Heart right ventricle (tissue), 16 donors: ENCODE measurements at regions not wholly inside any gene's neighbourhood (a gene's known extent, or its start where the extent isn't known, plus 50 kb on each side); places are given as distances from the start of the nearest gene placed in this dataset.

Experiments
- ATAC-seq, 8 donors: fragments of 200-7000 bp; cut with Tn5 transposase; one replicate each; pipeline ENCODE4 v1.9.1; 2020; ENCODE audit warnings: mild to moderate bottlenecking in 8 of 8, moderate library complexity in 8 of 8, moderate number of reproducible peaks in 1 of 8
- DNase-seq, 2 donors: peaks; one replicate each; pipeline ENCODE4 v3.0.0-alpha.2; 2020
- H3K27ac ChIP-seq, 10 donors: fragments of 200-600 bp; sonication (generic) in 2 of 10; one replicate each; pipeline versions ENCODE4 v1.5.0 to v1.8.0; 2020 to 2022; ENCODE audit warnings: mild to moderate bottlenecking in 3 of 10
- H3K27me3 ChIP-seq, 7 donors: fragments of 200-600 bp; one replicate each; pipeline ENCODE4 v1.8.0; 2021 to 2022; ENCODE audit warnings: mild to moderate bottlenecking in 2 of 7
- H3K36me3 ChIP-seq, 9 donors: fragments of 200-600 bp; sonication (generic) in 1 of 9; one replicate each; pipeline versions ENCODE4 v1.5.0 to v1.8.0; 2020 to 2022; ENCODE audit warnings: mild to moderate bottlenecking in 2 of 9
- H3K4me1 ChIP-seq, 9 donors: fragments of 200-600 bp; sonication (generic) in 1 of 9; one replicate each; pipeline versions ENCODE4 v1.5.0 to v1.8.0; 2020 to 2022; ENCODE audit warnings: mild to moderate bottlenecking in 4 of 9
- H3K4me3 ChIP-seq, 10 donors: fragments of 200-600 bp; sonication (generic) in 2 of 10; one replicate each; pipeline versions ENCODE4 v1.5.0 to v1.8.0; 2020 to 2022; ENCODE audit warnings: mild to moderate bottlenecking in 7 of 10, moderate library complexity in 2 of 10
- H3K9me3 ChIP-seq, 11 donors: fragments of 200-600 bp in 10 of 11; sonication (generic) in 2 of 11; one replicate each; pipeline versions ENCODE4 v1.5.0 to v1.8.0; 2013 to 2022; ENCODE audit warnings: mild to moderate bottlenecking in 2 of 11, control low read depth in 1 of 11, moderate library complexity in 1 of 11
- WGBS, 2 donors: extraction: QIAGEN DNeasy Blood & Tissue Kit; methylation state at CpG; one replicate each; pipeline ENCODE4 v1.1.7; 2013; ENCODE audit warnings: inconsistent platforms in 1 of 2; 5-methylcytosine and 5-hydroxymethylcytosine counted together
- intact Hi-C, 10 donors: fragments of 100-400 bp; cut with DNase I; formaldehyde crosslinking; loops; one replicate each; pipeline versions ENCODE4 v1.11.1 to v1.14.2; 2022
- TF ChIP-seq, protein P1 (sequence below), 9 donors: fragments of 200-600 bp; sonication (generic) in 2 of 9; IDR thresholded peaks; one replicate each; pipeline versions ENCODE4 v1.5.0 to v1.8.0; 2021 to 2022; ENCODE audit warnings: antibody characterized with exemption in 9 of 9, mild to moderate bottlenecking in 5 of 9, moderate library complexity in 1 of 9
- donor health status: Arrhythmogenic right ventricular cardiomyopathy.
- donor health status: ischemic (EF 13 %, LVEDD 7.1; RV severe dilation, severe dysfunction).
- donor health status: healthy with polysubstance abuse.
- donor health status: DM: no; HTN: yes; CAD: no.
- donor health status: DM: no; HTN: no; CAD: no.
- donor health status: ischemic (EF 25% LVEDD 6.9; RV normal size, moderate dysfunction).
- donor health status: ischemic (EF 25% LVEDD 5.7; RV mildly dilated, moderate dysfunction).
- donor health status: healthy.
- donor health status: DM: yes; HTN: yes; CAD: no.
- donor health status: Ischemic cardiomyopathy.
- donor health status: ischemic (EF 35%, LVEDD 5.7; RV mildly dilated, moderate dysfunction).
- donor health status: nonischemic (EF 11% LVEDD 7.7; RV severe dilation, severe dysfunction).
- donor health status: DM: yes; HTN: yes; CAD: no.
- donor health status: PGD.
- donor health status: ischemic (EF 29% LVEDD 5.4; RV normal size, mild dysfunction).
- donor health status: nonischemic (EF 23%, LVEDD 6.1; RV moderate dilation, normal function).

- intact Hi-C loops: no loop called here
- Histone ChIP-seq H3K36me3 (no peaks in the 10 kb centered on the region), H3K4me3 (no peak overlapping the region), H3K27me3 (no peaks in the 10 kb centered on the region), H3K4me1 (peaks cover 0 to 5% (median 0%) of the 10 kb centered on the region in 9 donors), H3K9me3 (no peaks in the 10 kb centered on the region), H3K27ac (no peak overlapping the region)
- TF ChIP-seq, protein P1, sequence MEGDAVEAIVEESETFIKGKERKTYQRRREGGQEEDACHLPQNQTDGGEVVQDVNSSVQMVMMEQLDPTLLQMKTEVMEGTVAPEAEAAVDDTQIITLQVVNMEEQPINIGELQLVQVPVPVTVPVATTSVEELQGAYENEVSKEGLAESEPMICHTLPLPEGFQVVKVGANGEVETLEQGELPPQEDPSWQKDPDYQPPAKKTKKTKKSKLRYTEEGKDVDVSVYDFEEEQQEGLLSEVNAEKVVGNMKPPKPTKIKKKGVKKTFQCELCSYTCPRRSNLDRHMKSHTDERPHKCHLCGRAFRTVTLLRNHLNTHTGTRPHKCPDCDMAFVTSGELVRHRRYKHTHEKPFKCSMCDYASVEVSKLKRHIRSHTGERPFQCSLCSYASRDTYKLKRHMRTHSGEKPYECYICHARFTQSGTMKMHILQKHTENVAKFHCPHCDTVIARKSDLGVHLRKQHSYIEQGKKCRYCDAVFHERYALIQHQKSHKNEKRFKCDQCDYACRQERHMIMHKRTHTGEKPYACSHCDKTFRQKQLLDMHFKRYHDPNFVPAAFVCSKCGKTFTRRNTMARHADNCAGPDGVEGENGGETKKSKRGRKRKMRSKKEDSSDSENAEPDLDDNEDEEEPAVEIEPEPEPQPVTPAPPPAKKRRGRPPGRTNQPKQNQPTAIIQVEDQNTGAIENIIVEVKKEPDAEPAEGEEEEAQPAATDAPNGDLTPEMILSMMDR (IDR thresholded peaks at IDR 0.05): no peak
- ATAC-seq: no peak
- no peak for DNase-seq
- 54% methylated on average over 2 of the region's 2 CpGs for WGBS, 2 donors
Observed at GRCh38 chr3:18247776-18248310, 177.3 kb downstream of the SATB1 start.

DNA sequence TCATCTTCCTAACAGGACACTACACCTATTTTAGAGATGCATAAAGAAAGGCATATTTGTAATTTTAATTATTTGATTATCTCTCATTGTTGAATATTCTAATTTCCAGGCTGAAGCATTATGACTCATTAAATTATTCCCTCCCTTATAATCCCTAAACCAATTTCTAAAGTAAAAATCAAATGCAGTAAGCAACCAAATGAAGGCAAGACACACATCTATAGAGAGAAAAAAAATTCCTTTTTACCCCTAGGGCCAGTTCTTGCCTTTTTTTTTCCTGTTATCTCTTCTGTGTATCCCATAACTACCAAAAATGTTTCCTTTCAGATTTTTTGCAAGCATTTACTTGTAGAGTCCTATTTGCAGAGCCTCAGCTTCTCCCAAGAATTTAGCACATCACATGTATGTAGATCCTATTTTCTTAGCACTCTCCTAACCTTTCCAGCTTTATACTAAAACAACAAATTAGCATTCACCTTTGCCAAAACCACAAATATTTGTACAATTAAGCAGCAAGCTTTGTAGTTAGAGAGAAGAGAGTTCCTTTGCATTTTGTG lies 177.9 kb downstream of the SATB1 start:
- DNase-seq: no peak
- H3K27ac ChIP-seq: no peak overlapping the region
- no peaks in the 10 kb centered on the region for H3K9me3 ChIP-seq
- no peaks in the 10 kb centered on the region for H3K4me1 ChIP-seq
- TF ChIP-seq, protein P1 (IDR thresholded peaks at IDR 0.05): no peak
- H3K36me3 ChIP-seq: no peaks in the 10 kb centered on the region
- intact Hi-C loops: no loop called here
- H3K27me3 ChIP-seq: no peaks in the 10 kb centered on the region
- no peak overlapping the region for H3K4me3 ChIP-seq
- no peak for ATAC-seq

- TF ChIP-seq, protein P1 (IDR thresholded peaks at IDR 0.05): no peak
- intact Hi-C loops: no loop called here
- Histone ChIP-seq H3K27ac (no peak overlapping the region), H3K36me3 (no peaks in the 10 kb centered on the region), H3K4me3 (no peak overlapping the region), H3K27me3 (no peaks in the 10 kb centered on the region), H3K4me1 (no peaks in the 10 kb centered on the region), H3K9me3 (no peaks in the 10 kb centered on the region)
- no peak for DNase-seq
- ATAC-seq: no peak
- 72 to 73% methylated on average over 7 of the region's 7 CpGs for WGBS, 2 donors
Observed at GRCh38 chr3:18246336-18247060, 178.6 kb downstream of the SATB1 start.

DNA sequence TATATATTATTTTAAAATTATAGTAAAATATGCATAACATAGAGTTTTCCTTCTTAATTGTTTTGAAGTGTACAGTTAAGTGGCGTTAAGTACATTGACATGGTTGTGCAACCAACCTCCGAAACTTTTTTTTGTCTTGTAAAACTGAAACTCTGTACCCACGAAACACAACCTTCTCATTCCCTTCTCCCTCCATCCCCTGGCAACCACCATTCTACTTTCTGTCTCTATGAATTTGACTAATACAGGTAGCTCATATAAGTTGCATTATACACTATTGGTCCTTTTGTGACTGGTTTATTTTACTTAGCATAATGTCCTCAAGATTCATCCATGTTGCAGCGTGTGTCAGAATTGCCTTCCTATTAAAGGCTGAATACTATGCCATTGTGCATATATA lies 179.4 kb downstream of the SATB1 start:
- Histone ChIP-seq H3K4me3 (no peak overlapping the region), H3K36me3 (no peaks in the 10 kb centered on the region), H3K4me1 (no peaks in the 10 kb centered on the region), H3K9me3 (no peaks in the 10 kb centered on the region), H3K27ac (no peak overlapping the region), H3K27me3 (no peaks in the 10 kb centered on the region)
- intact Hi-C loops: no loop called here
- DNase-seq (no peak), ATAC-seq (no peak)
- WGBS, 2 donors: 83 to 93% methylated on average over 4 of the region's 4 CpGs
- TF ChIP-seq, protein P1 (IDR thresholded peaks at IDR 0.05): no peak
